ENCODE measurements at regions not wholly inside any gene's neighbourhood (a gene's known extent, or its start where the extent isn't known, plus 50 kb on each side); places are given as distances from the start of the nearest gene placed in this dataset.

GRCh38 chr6:120935016-120935415, 399.3 kb downstream of the TBC1D32 start:
- TF ChIP-seq CTCF (conservative IDR thresholded peaks at IDR 0.05; ENCODE audit: low read depth, low read length) (no peak), MAZ (IDR thresholded peaks at IDR 0.05; ENCODE audit: borderline replicate concordance, low read depth, low read length) (no peak), BHLHE40 (IDR thresholded peaks at IDR 0.05; ENCODE audit: low read depth, low read length) (no peak), SMC3 (IDR thresholded peaks at IDR 0.05; ENCODE audit: low read depth, low read length) (no peak), MAFK (IDR thresholded peaks at IDR 0.05; ENCODE audit: low read depth, low read length) (no peak), POLR2A (IDR thresholded peaks at IDR 0.05; ENCODE audit: low read depth, low read length) (no peak), RCOR1 (IDR thresholded peaks at IDR 0.05; ENCODE audit: insufficient replicate concordance, low read length) (no peak), RAD21 (IDR thresholded peaks at IDR 0.05; ENCODE audit: low read length) (no peak), USF2 (IDR thresholded peaks at IDR 0.05; ENCODE audit: low read depth, low read length) (no peak), CHD1 (IDR thresholded peaks at IDR 0.05; ENCODE audit: low read depth, low read length) (no peak), NFE2L2 (IDR thresholded peaks at IDR 0.05; ENCODE audit: low read depth, low read length) (no peak), MXI1 (IDR thresholded peaks at IDR 0.05; ENCODE audit: borderline replicate concordance, low read depth, low read length) (no peak), ELK1 (IDR thresholded peaks at IDR 0.05; ENCODE audit: borderline replicate concordance, low read depth, low read length) (no peak)

Data from IMR-90 (cell line).